PC-9 (cell line): ENCODE measurements at regions not wholly inside any gene's neighbourhood (a gene's known extent, or its start where the extent isn't known, plus 50 kb on each side); places are given as distances from the start of the nearest gene placed in this dataset.

Source experiments
- EZH2 ChIP-seq: fragments of 200-600 bp; sonication (generic); IDR thresholded peaks from 2 replicates; pipeline ENCODE4 v1.8.0; 2017; ENCODE audit warnings: antibody characterized with exemption, low read depth
- TF ChIP-seq, protein P1 (sequence below): fragments of 200-600 bp; sonication (generic); conservative IDR thresholded peaks from 2 replicates; pipeline ENCODE4 v1.6.1; 2017; ENCODE audit warnings: mixed run types, antibody characterized with exemption, mild to moderate bottlenecking, moderate library complexity

DNA sequence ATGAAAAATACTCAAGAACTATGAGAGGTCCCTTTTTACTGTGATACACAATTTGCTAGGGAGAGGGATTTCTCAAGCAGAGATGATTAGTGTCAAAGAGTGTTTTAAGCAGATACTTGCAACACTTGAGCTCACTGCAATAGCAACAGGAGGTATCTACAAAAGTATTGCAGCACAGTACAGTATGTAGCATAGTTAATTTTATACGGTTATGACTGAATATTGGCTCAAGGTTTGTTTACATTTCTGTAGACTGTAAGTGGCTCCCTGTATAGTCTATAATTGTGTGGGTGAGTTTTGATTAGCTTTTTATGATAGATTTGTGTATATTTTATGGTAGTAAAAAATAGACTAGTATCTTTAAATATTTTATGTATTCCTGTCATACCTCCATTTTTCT is 1177.2 kb downstream of the TECRL start:
- TF ChIP-seq, protein P1, sequence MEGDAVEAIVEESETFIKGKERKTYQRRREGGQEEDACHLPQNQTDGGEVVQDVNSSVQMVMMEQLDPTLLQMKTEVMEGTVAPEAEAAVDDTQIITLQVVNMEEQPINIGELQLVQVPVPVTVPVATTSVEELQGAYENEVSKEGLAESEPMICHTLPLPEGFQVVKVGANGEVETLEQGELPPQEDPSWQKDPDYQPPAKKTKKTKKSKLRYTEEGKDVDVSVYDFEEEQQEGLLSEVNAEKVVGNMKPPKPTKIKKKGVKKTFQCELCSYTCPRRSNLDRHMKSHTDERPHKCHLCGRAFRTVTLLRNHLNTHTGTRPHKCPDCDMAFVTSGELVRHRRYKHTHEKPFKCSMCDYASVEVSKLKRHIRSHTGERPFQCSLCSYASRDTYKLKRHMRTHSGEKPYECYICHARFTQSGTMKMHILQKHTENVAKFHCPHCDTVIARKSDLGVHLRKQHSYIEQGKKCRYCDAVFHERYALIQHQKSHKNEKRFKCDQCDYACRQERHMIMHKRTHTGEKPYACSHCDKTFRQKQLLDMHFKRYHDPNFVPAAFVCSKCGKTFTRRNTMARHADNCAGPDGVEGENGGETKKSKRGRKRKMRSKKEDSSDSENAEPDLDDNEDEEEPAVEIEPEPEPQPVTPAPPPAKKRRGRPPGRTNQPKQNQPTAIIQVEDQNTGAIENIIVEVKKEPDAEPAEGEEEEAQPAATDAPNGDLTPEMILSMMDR, result no peak
- TF ChIP-seq EZH2, result no peak
